Mesendoderm (in vitro differentiated cells): ENCODE measurements at regions not wholly inside any gene's neighbourhood (a gene's known extent, or its start where the extent isn't known, plus 50 kb on each side); places are given as distances from the start of the nearest gene placed in this dataset.

Experiments
- DNase-seq: peaks from one replicate; pipeline ENCODE4 v3.0.0; 2013
- H2AK5ac ChIP-seq: 2 replicates; pipeline ENCODE4 v1.6.1; 2013; ENCODE audit warnings: low read length, inconsistent platforms
- H2BK120ac ChIP-seq: 2 replicates; pipeline ENCODE4 v1.6.1; 2013; ENCODE audit warnings: low read depth, mild to moderate bottlenecking, low read length, moderate library complexity, mixed read lengths
- H2BK15ac ChIP-seq: replicated peaks from 2 replicates; pipeline ENCODE4 v1.6.1; 2013; ENCODE audit warnings: low read depth, mild to moderate bottlenecking, moderate library complexity
- H2BK5ac ChIP-seq: 2 replicates; pipeline ENCODE4 v1.6.1; 2013; ENCODE audit warnings: low read length, inconsistent platforms
- H3K18ac ChIP-seq: 2 replicates; pipeline ENCODE4 v1.6.1; 2013; ENCODE audit warnings: mild to moderate bottlenecking, low read length, mixed read lengths
- H3K23ac ChIP-seq: one replicate; pipeline ENCODE4 v1.6.1; 2013; ENCODE audit warnings: low read length
- H3K27ac ChIP-seq: 2 replicates; pipeline ENCODE4 v1.5.1; 2013; ENCODE audit warnings: low read depth, mild to moderate bottlenecking, inconsistent platforms, low read length, moderate library complexity
- H3K27me3 ChIP-seq: 2 replicates; pipeline ENCODE4 v1.6.1; 2013; ENCODE audit warnings: low read length, control low read depth, mild to moderate bottlenecking, inconsistent platforms; ENCODE audit not compliant: insufficient read depth, poor library complexity
- H3K36me3 ChIP-seq: 2 replicates; pipeline ENCODE4 v1.6.1; 2013; ENCODE audit warnings: low read length, inconsistent platforms; ENCODE audit not compliant: control insufficient read depth, insufficient read depth
- H3K4ac ChIP-seq: one replicate; pipeline ENCODE4 v1.6.1; 2013; ENCODE audit warnings: low read depth, mild to moderate bottlenecking, low read length, moderate library complexity
- H3K4me1 ChIP-seq: 2 replicates; pipeline ENCODE4 v1.6.1; 2013; ENCODE audit warnings: low read depth, low read length, inconsistent platforms; ENCODE audit not compliant: control insufficient read depth
- H3K4me2 ChIP-seq: 2 replicates; pipeline ENCODE4 v1.6.1; 2013; ENCODE audit warnings: low read length
- H3K4me3 ChIP-seq: 2 replicates; pipeline ENCODE4 v1.5.1; 2013; ENCODE audit warnings: mild to moderate bottlenecking, low read length
- H3K56ac ChIP-seq: one replicate; pipeline ENCODE4 v1.6.1; 2013; ENCODE audit warnings: low read length
- H3K79me1 ChIP-seq: 2 replicates; pipeline ENCODE4 v1.6.1; 2013; ENCODE audit warnings: low read length, inconsistent platforms
- H3K79me2 ChIP-seq: 2 replicates; pipeline ENCODE4 v1.6.1; 2013; ENCODE audit warnings: mild to moderate bottlenecking, low read length; ENCODE audit not compliant: control insufficient read depth, insufficient read depth
- H3K9ac ChIP-seq: 2 replicates; pipeline ENCODE4 v1.6.1; 2013; ENCODE audit warnings: low read length, inconsistent platforms
- H4K5ac ChIP-seq: one replicate; pipeline ENCODE4 v1.6.1; 2013; ENCODE audit warnings: low read length
- H4K8ac ChIP-seq: one replicate; pipeline ENCODE4 v1.6.1; 2013; ENCODE audit warnings: low read depth, mild to moderate bottlenecking, control low read depth, low read length, moderate library complexity
- WGBS: extraction: QIAGEN DNeasy Blood & Tissue Kit; methylation state at CpG from one replicate; pipeline ENCODE4 v1.1.7; 2013; ENCODE audit warnings: low lambda C conversion rate, missing lambda C conversion rate; ENCODE audit not compliant: insufficient coverage; ENCODE audit errors: extremely low coverage; 5-methylcytosine and 5-hydroxymethylcytosine counted together

- H3K18ac ChIP-seq = no peak overlapping the region
- no peak overlapping the region for H2AK5ac ChIP-seq
- no peaks in the 10 kb centered on the region for H3K79me1 ChIP-seq
- no peaks in the 10 kb centered on the region for H3K36me3 ChIP-seq
- H3K23ac ChIP-seq = no peak overlapping the region
- no peaks in the 10 kb centered on the region for H3K4me1 ChIP-seq
- H3K27me3 ChIP-seq = no peaks in the 10 kb centered on the region
- H2BK120ac ChIP-seq = no peak overlapping the region
- H3K56ac ChIP-seq = no peak overlapping the region
- H3K4me2 ChIP-seq = no peak overlapping the region
- H3K27ac ChIP-seq = no peak overlapping the region
- WGBS = no CpG with 5 or more reads among the region's 3 CpGs
- H3K4me3 ChIP-seq = no peak overlapping the region
- H2BK5ac ChIP-seq = no peak overlapping the region
- no peaks in the 10 kb centered on the region for H3K79me2 ChIP-seq
- no peak overlapping the region for H3K9ac ChIP-seq
- no peak overlapping the region for H4K8ac ChIP-seq
- no peak overlapping the region for H3K4ac ChIP-seq
- no peak for DNase-seq
- no peak overlapping the region for H4K5ac ChIP-seq
- no peak overlapping the region for H2BK15ac ChIP-seq
Observed at GRCh38 chr1:238409191-238409850, 518.6 kb upstream of the ZP4 start.

GRCh38 chr1:238408737-238409136, 518.0 kb upstream of the ZP4 start:
- no peak overlapping the region for H3K18ac ChIP-seq
- no peaks in the 10 kb centered on the region for H3K79me2 ChIP-seq
- no CpG with 5 or more reads among the region's 3 CpGs for WGBS
- DNase-seq = no peak
- H3K27ac ChIP-seq = no peak overlapping the region
- H3K56ac ChIP-seq = no peak overlapping the region
- no peak overlapping the region for H2BK15ac ChIP-seq
- no peak overlapping the region for H3K4ac ChIP-seq
- H4K8ac ChIP-seq = no peak overlapping the region
- H3K4me1 ChIP-seq = no peaks in the 10 kb centered on the region
- H3K4me2 ChIP-seq = no peak overlapping the region
- H3K36me3 ChIP-seq = no peaks in the 10 kb centered on the region
- no peaks in the 10 kb centered on the region for H3K79me1 ChIP-seq
- no peak overlapping the region for H3K4me3 ChIP-seq
- H2AK5ac ChIP-seq = no peak overlapping the region
- H4K5ac ChIP-seq = no peak overlapping the region
- no peak overlapping the region for H2BK120ac ChIP-seq
- no peak overlapping the region for H3K23ac ChIP-seq
- H2BK5ac ChIP-seq = no peak overlapping the region
- H3K9ac ChIP-seq = no peak overlapping the region
- no peaks in the 10 kb centered on the region for H3K27me3 ChIP-seq

- no peak overlapping the region for H2BK15ac ChIP-seq
- no CpG with 5 or more reads among the region's 3 CpGs for WGBS
- H3K56ac ChIP-seq = no peak overlapping the region
- H3K36me3 ChIP-seq = no peaks in the 10 kb centered on the region
- H3K4me1 ChIP-seq = no peaks in the 10 kb centered on the region
- no peak overlapping the region for H3K9ac ChIP-seq
- H2BK120ac ChIP-seq = no peak overlapping the region
- H3K79me2 ChIP-seq = no peaks in the 10 kb centered on the region
- DNase-seq = no peak
- H4K8ac ChIP-seq = no peak overlapping the region
- no peak overlapping the region for H3K4me3 ChIP-seq
- no peaks in the 10 kb centered on the region for H3K79me1 ChIP-seq
- H3K4ac ChIP-seq = no peak overlapping the region
- H4K5ac ChIP-seq = no peak overlapping the region
- H3K4me2 ChIP-seq = no peak overlapping the region
- H3K18ac ChIP-seq = no peak overlapping the region
- no peak overlapping the region for H2AK5ac ChIP-seq
- no peak overlapping the region for H2BK5ac ChIP-seq
- H3K27me3 ChIP-seq = no peaks in the 10 kb centered on the region
- no peak overlapping the region for H3K23ac ChIP-seq
- H3K27ac ChIP-seq = no peak overlapping the region
Observed at GRCh38 chr1:238406098-238406860, 515.6 kb upstream of the ZP4 start.

GRCh38 chr1:238404921-238405320, 514.2 kb upstream of the ZP4 start:
- Histone ChIP-seq H3K56ac (no peak overlapping the region), H4K5ac (no peak overlapping the region), H3K4me2 (no peak overlapping the region), H3K18ac (no peak overlapping the region), H2BK120ac (no peak overlapping the region), H3K27ac (no peak overlapping the region), H2BK5ac (no peak overlapping the region), H3K23ac (no peak overlapping the region), H4K8ac (no peak overlapping the region), H3K4me1 (no peaks in the 10 kb centered on the region), H3K9ac (no peak overlapping the region), H3K4ac (no peak overlapping the region), H3K36me3 (no peaks in the 10 kb centered on the region), H3K79me1 (no peaks in the 10 kb centered on the region), H2AK5ac (no peak overlapping the region), H3K4me3 (no peak overlapping the region), H2BK15ac (no peak overlapping the region), H3K79me2 (no peaks in the 10 kb centered on the region), H3K27me3 (no peaks in the 10 kb centered on the region)
- WGBS = no CpG with 5 or more reads among the region's 2 CpGs
- no peak for DNase-seq

GRCh38 chr1:238404481-238404880, 513.8 kb upstream of the ZP4 start:
- Histone ChIP-seq H3K4ac (no peak overlapping the region), H3K4me1 (no peaks in the 10 kb centered on the region), H3K79me1 (no peaks in the 10 kb centered on the region), H4K5ac (no peak overlapping the region), H3K9ac (no peak overlapping the region), H3K23ac (no peak overlapping the region), H3K27me3 (no peaks in the 10 kb centered on the region), H2BK15ac (no peak overlapping the region), H2AK5ac (no peak overlapping the region), H2BK120ac (no peak overlapping the region), H4K8ac (no peak overlapping the region), H3K4me2 (no peak overlapping the region), H3K27ac (no peak overlapping the region), H3K79me2 (no peaks in the 10 kb centered on the region), H3K36me3 (no peaks in the 10 kb centered on the region), H3K56ac (no peak overlapping the region), H2BK5ac (no peak overlapping the region), H3K4me3 (no peak overlapping the region), H3K18ac (no peak overlapping the region)
- no peak for DNase-seq
- no CpG with 5 or more reads among the region's 1 CpG for WGBS
